Fibroblast of lung (primary cell): ENCODE measurements at regions not wholly inside any gene's neighbourhood (a gene's known extent, or its start where the extent isn't known, plus 50 kb on each side); places are given as distances from the start of the nearest gene placed in this dataset.

Source experiments
- DNase-seq, 2 donors: peaks; one replicate each; pipeline versions ENCODE4 v3.0.0 to v3.0.0-alpha.2; 2010; ENCODE audit warnings: low read depth in 2 of 2
- H2AFZ ChIP-seq: 2 replicates; pipeline ENCODE4 v1.5.1; 2012; ENCODE audit warnings: low read length, control low read depth, inconsistent platforms
- H3K27ac ChIP-seq: 2 replicates; pipeline ENCODE4 v1.5.1; 2011; ENCODE audit warnings: low read length, control low read depth; ENCODE audit not compliant: insufficient read depth
- H3K27me3 ChIP-seq: 2 replicates; pipeline ENCODE4 v1.5.1; 2011; ENCODE audit warnings: mild to moderate bottlenecking, low read length; ENCODE audit not compliant: control insufficient read depth, insufficient read depth
- H3K36me3 ChIP-seq: 2 replicates; pipeline ENCODE4 v1.5.1; 2011; ENCODE audit warnings: low read length; ENCODE audit not compliant: control insufficient read depth, insufficient read depth
- H3K4me1 ChIP-seq: 2 replicates; pipeline ENCODE4 v1.5.1; 2011; ENCODE audit warnings: low read length; ENCODE audit not compliant: control insufficient read depth, insufficient read depth; ENCODE audit errors: extremely low read depth
- H3K4me2 ChIP-seq: 2 replicates; pipeline ENCODE4 v1.5.1; 2011; ENCODE audit warnings: low read length, control low read depth; ENCODE audit not compliant: insufficient read depth; ENCODE audit errors: extremely low read depth
- H3K4me3 ChIP-seq, 4 experiments: fragments of 200-600 bp in 1 of 4; sonication (generic) in 1 of 4; replicated peaks in 1 of 4; 2 replicates each; pipeline ENCODE4 v1.5.1; 2011 to 2016; ENCODE audit warnings: low read length in 4 of 4, low read depth in 3 of 4, mild to moderate bottlenecking in 3 of 4, control low read depth in 2 of 4, inconsistent platforms in 1 of 4, mixed read lengths in 1 of 4; ENCODE audit not compliant: insufficient read depth in 1 of 4; ENCODE audit errors: control extremely low read depth in 1 of 4
- H3K79me2 ChIP-seq: 2 replicates; pipeline ENCODE4 v1.5.1; 2012; ENCODE audit warnings: mild to moderate bottlenecking, low read length, inconsistent platforms; ENCODE audit not compliant: control insufficient read depth, insufficient read depth
- H3K9ac ChIP-seq: 2 replicates; pipeline ENCODE4 v1.5.1; 2011; ENCODE audit warnings: mild to moderate bottlenecking, low read length, control low read depth; ENCODE audit not compliant: insufficient read depth
- H3K9me3 ChIP-seq: 2 replicates; pipeline ENCODE4 v1.5.1; 2012; ENCODE audit warnings: low read depth, low read length; ENCODE audit not compliant: control insufficient read depth, insufficient read depth
- H4K20me1 ChIP-seq: 2 replicates; pipeline ENCODE4 v1.5.1; 2011; ENCODE audit warnings: low read length; ENCODE audit not compliant: control insufficient read depth, insufficient read depth; ENCODE audit errors: extremely low read depth
- CTCF ChIP-seq, 2 donors: IDR thresholded peaks in 1 of 2; conservative IDR thresholded peaks in 1 of 2; 1 replicate in 1 of 2; 2 replicates in 1 of 2; pipeline ENCODE4 v1.5.1; 2011 to 2012; ENCODE audit warnings: low read length in 2 of 2, control low read depth in 1 of 2, inconsistent platforms in 1 of 2, low read depth in 1 of 2, mild to moderate bottlenecking in 1 of 2
- EZH2 ChIP-seq: IDR thresholded peaks from 2 replicates; pipeline ENCODE4 v1.5.1; 2012; ENCODE audit warnings: low read length, control low read depth, mild to moderate bottlenecking; ENCODE audit errors: missing control alignments

DNA sequence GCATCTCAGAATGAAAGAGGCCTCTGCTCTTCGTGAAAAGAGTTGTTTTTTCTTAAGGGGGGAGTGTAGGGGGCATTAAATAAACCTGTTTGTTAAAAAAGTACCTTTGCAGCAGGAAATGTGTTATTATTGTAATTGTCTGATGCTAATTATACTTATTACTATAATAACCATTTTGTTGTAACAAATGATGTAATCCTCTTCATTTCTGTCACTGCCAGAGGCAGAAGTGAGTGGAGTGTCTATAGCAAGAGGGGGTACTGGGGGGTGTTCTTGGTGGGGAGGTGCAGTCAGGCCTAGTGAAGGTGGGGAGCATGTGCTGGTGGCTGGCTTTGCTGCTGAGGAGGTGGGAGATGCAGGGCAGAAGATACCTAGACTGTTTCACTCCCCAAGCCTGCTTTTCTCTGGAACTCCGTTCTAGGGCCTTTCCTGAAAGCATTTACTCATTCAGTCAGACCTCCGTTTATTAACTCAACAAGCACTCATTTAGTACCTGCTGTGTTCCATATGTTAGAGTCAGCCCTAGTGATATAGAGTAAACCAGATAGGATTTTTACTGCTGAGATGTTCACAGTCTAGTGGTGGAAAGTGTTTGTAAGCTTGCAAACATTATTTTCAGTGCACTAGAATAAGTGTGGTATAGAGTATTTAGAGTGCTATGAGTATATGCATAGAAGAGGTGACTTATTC lies 77.5 kb upstream of the CISTR start:
- no peak overlapping the region for H3K9ac ChIP-seq
- no peak overlapping the region for H3K4me2 ChIP-seq
- TF ChIP-seq EZH2 (no peak), CTCF (conservative IDR thresholded peaks at IDR 0.05 in 1 of 2, IDR thresholded peaks at IDR 0.05 in 1 of 2; ENCODE audit: low read depth in 1 of 2, low read length in 2 of 2) (no peak)
- no peaks in the 10 kb centered on the region for H3K36me3 ChIP-seq
- H3K27me3 ChIP-seq: peaks cover 4% of the 10 kb centered on the region
- no peaks in the 10 kb centered on the region for H4K20me1 ChIP-seq
- no peak overlapping the region for H3K27ac ChIP-seq
- no peak overlapping the region for H2AFZ ChIP-seq
- H3K4me3 ChIP-seq: no peak overlapping the region
- no peaks in the 10 kb centered on the region for H3K4me1 ChIP-seq
- no peaks in the 10 kb centered on the region for H3K9me3 ChIP-seq
- no peak for DNase-seq
- H3K79me2 ChIP-seq: no peaks in the 10 kb centered on the region

- no peaks in the 10 kb centered on the region for H4K20me1 ChIP-seq
- no peak for DNase-seq
- TF ChIP-seq EZH2 (no peak), CTCF (conservative IDR thresholded peaks at IDR 0.05 in 1 of 2, IDR thresholded peaks at IDR 0.05 in 1 of 2; ENCODE audit: low read depth in 1 of 2, low read length in 2 of 2) (no peak)
Observed at GRCh38 chr12:53830631-53831030, 78.9 kb upstream of the CISTR start.

GRCh38 chr12:53836119-53836655 lies 84.4 kb upstream of the CISTR start:
- no peak for DNase-seq
- Histone ChIP-seq H3K9ac (no peak overlapping the region), H3K27me3 (peaks cover 6% of the 10 kb centered on the region), H3K4me1 (no peaks in the 10 kb centered on the region), H3K79me2 (no peaks in the 10 kb centered on the region), H3K9me3 (no peaks in the 10 kb centered on the region), H3K4me2 (no peak overlapping the region), H3K27ac (no peak overlapping the region), H3K4me3 (no peak overlapping the region), H3K36me3 (no peaks in the 10 kb centered on the region), H2AFZ (no peak overlapping the region), H4K20me1 (no peaks in the 10 kb centered on the region)
- TF ChIP-seq EZH2 (no peak), CTCF (conservative IDR thresholded peaks at IDR 0.05 in 1 of 2, IDR thresholded peaks at IDR 0.05 in 1 of 2; ENCODE audit: low read depth in 1 of 2, low read length in 2 of 2) (no peak)

More at GRCh38 chr12:53830631-53831030, 78.9 kb upstream of the CISTR start:
- H3K79me2 ChIP-seq: no peaks in the 10 kb centered on the region
- no peak overlapping the region for H3K4me2 ChIP-seq
- H3K4me1 ChIP-seq: no peaks in the 10 kb centered on the region
- no peaks in the 10 kb centered on the region for H3K36me3 ChIP-seq
- no peak overlapping the region for H3K27ac ChIP-seq
- H3K4me3 ChIP-seq: no peak overlapping the region
- H3K27me3 ChIP-seq: peaks cover 4% of the 10 kb centered on the region
- H3K9ac ChIP-seq: no peak overlapping the region
- no peaks in the 10 kb centered on the region for H3K9me3 ChIP-seq
- H2AFZ ChIP-seq: no peak overlapping the region
